T-cell (primary cell): ENCODE measurements at regions not wholly inside any gene's neighbourhood (a gene's known extent, or its start where the extent isn't known, plus 50 kb on each side); places are given as distances from the start of the nearest gene placed in this dataset.

Source experiments
- ATAC-seq, 4 experiments: fragments of 200-7000 bp in 3 of 4; fragments of 150-1000 bp in 1 of 4; cut with Tn5 transposase; replicated peaks in 1 of 4; 1 replicate in 3 of 4; 2 replicates in 1 of 4; pipeline ENCODE4 v1.10.0; 2021; ENCODE audit warnings: moderate library complexity in 3 of 4, mild to moderate bottlenecking in 2 of 4, moderate number of reproducible peaks in 1 of 4
- CTCF ChIA-PET, 2 donors: fragments of 300-600 bp; sonication (Branson Sonifier 250); formaldehyde crosslinking; loops; one replicate each; lab custom pipeline; 2022; ENCODE audit warnings: antibody characterized with exemption in 2 of 2; lab: Charles Lee
- POLR2A ChIA-PET, 2 donors: fragments of 300-600 bp; sonication (Branson Sonifier 250); formaldehyde crosslinking; loops; one replicate each; lab custom pipeline; 2022; ENCODE audit warnings: antibody characterized with exemption in 2 of 2; lab: Charles Lee
- DNase-seq, 35 experiments: peaks; one replicate each; pipeline versions ENCODE4 v3.0.0 to v3.0.0-alpha.2; 2013 to 2023
- H3K27ac ChIP-seq: one replicate; pipeline ENCODE4 v1.5.1; 2013; ENCODE audit warnings: low read length
- H3K27me3 ChIP-seq, 2 experiments: replicated peaks in 1 of 2; 1 replicate in 1 of 2; 2 replicates in 1 of 2; pipeline versions ENCODE4 v1.6.1 to v1.7.0; 2013; ENCODE audit warnings: low read length in 1 of 2, mixed read lengths in 1 of 2; ENCODE audit not compliant: control insufficient read depth in 2 of 2, insufficient read depth in 2 of 2; ENCODE audit errors: extremely low read depth in 1 of 2
- H3K36me3 ChIP-seq, 2 donors: 1 replicate in 1 of 2; 2 replicates in 1 of 2; pipeline versions ENCODE4 v1.6.1 to v1.7.0; 2013; ENCODE audit warnings: low read length in 1 of 2; ENCODE audit not compliant: control insufficient read depth in 2 of 2, insufficient read depth in 1 of 2; ENCODE audit errors: extremely low read depth in 1 of 2
- H3K4me1 ChIP-seq, 2 experiments: 1 replicate in 1 of 2; 2 replicates in 1 of 2; pipeline versions ENCODE4 v1.6.1 to v1.7.0; 2013; ENCODE audit warnings: low read length in 2 of 2, mixed read lengths in 1 of 2; ENCODE audit not compliant: insufficient read depth in 2 of 2, control insufficient read depth in 1 of 2; ENCODE audit errors: extremely low read depth in 1 of 2
- H3K4me3 ChIP-seq, 2 donors: 1 replicate in 1 of 2; 2 replicates in 1 of 2; pipeline versions ENCODE4 v1.5.1 to v1.7.0; 2013; ENCODE audit warnings: mild to moderate bottlenecking in 2 of 2, low read length in 1 of 2, moderate library complexity in 1 of 2; ENCODE audit not compliant: control insufficient read depth in 1 of 2; ENCODE audit errors: extremely low read depth in 1 of 2
- H3K9me3 ChIP-seq: 2 replicates; pipeline ENCODE4 v1.7.0; 2013
- H3K27ac Mint-ChIP-seq, 2 donors: one replicate each; pipeline ENCODE4 v1.8.0; 2020 to 2021; ENCODE audit warnings: mild to moderate bottlenecking in 2 of 2, mixed read lengths in 2 of 2
- H3K27me3 Mint-ChIP-seq, 2 donors: one replicate each; pipeline ENCODE4 v1.8.0; 2021 to 2022; ENCODE audit warnings: mixed read lengths in 2 of 2
- H3K36me3 Mint-ChIP-seq: one replicate; pipeline ENCODE4 v1.8.0; 2021; ENCODE audit warnings: mixed read lengths
- H3K4me1 Mint-ChIP-seq, 3 donors: one replicate each; pipeline ENCODE4 v1.8.0; 2020 to 2022; ENCODE audit warnings: mixed read lengths in 3 of 3, mild to moderate bottlenecking in 1 of 3
- H3K4me3 Mint-ChIP-seq, 3 donors: one replicate each; pipeline ENCODE4 v1.8.0; 2020 to 2022; ENCODE audit warnings: mild to moderate bottlenecking in 3 of 3, mixed read lengths in 3 of 3, moderate library complexity in 3 of 3
- H3K9me3 Mint-ChIP-seq, 3 donors: one replicate each; pipeline ENCODE4 v1.8.0; 2020 to 2022; ENCODE audit warnings: mixed read lengths in 3 of 3
- WGBS: methylation state at CpG from one replicate; pipeline ENCODE4 v1.1.5; 2013; ENCODE audit warnings: missing lambda C conversion rate; ENCODE audit not compliant: insufficient coverage; 5-methylcytosine and 5-hydroxymethylcytosine counted together

- Mint-ChIP-seq H3K4me1 (peaks cover 4 to 7% (median 4%) of the 10 kb centered on the region in 3 donors), H3K36me3 (no peaks in the 10 kb centered on the region), H3K9me3 (peaks cover 0 to 3% (median 0%) of the 10 kb centered on the region in 3 donors), H3K27ac (no peak overlapping the region), H3K27me3 (peaks cover 0 to 2% of the 10 kb centered on the region in 2 donors), H3K4me3 (no peak overlapping the region)
- DNase-seq (no peak), ATAC-seq (no peak)
- H3K9me3 ChIP-seq = no peaks in the 10 kb centered on the region
- H3K36me3 ChIP-seq = no peaks in the 10 kb centered on the region
- H3K4me1 ChIP-seq = peaks cover 0 to 2% of the 10 kb centered on the region in 2 experiments
- POLR2A ChIA-PET = no interaction called here
- H3K27ac ChIP-seq = no peak overlapping the region
- H3K4me3 ChIP-seq = no peak overlapping the region
- H3K27me3 ChIP-seq = peaks cover 0 to 6% of the 10 kb centered on the region in 2 experiments
- CTCF ChIA-PET = no interaction called here
- no CpG with 5 or more reads among the region's 2 CpGs for WGBS
These were observed 214.1 kb downstream of the SHQ1 start for GRCh38 chr3:72634128-72634527.

DNA sequence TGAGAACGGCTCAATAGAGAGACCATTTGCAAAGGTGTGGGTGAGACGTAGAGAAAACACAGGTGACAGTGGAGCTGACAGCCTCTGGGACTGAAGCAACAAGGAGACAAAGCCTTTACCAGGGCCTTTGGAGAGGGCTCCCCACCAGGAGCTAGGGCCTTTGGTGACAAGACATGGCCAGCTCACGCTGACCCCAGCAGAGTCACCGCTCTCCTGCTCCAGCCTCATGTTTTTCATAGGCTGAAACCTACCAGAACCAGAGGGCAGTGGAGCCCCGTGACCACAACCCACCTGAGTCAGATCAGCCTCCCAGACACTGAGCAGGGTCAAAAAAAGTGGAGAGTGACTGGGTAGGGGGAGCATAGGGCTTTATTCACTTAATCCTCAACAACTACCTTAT is 214.7 kb downstream of the SHQ1 start:
- Histone ChIP-seq H3K4me1 (peaks cover 0 to 2% of the 10 kb centered on the region in 2 experiments), H3K27ac (no peak overlapping the region), H3K27me3 (peaks cover 0 to 6% of the 10 kb centered on the region in 2 experiments), H3K4me3 (no peak overlapping the region), H3K36me3 (no peaks in the 10 kb centered on the region), H3K9me3 (no peaks in the 10 kb centered on the region)
- ATAC-seq (no peak), DNase-seq (no peak)
- Mint-ChIP-seq H3K36me3 (no peaks in the 10 kb centered on the region), H3K27ac (no peak overlapping the region), H3K27me3 (peaks cover 0 to 2% of the 10 kb centered on the region in 2 donors), H3K9me3 (peaks cover 0 to 3% (median 0%) of the 10 kb centered on the region in 3 donors), H3K4me1 (peaks cover 10 to 13% (median 10%) of the 10 kb centered on the region in 3 donors), H3K4me3 (no peak overlapping the region)
- POLR2A ChIA-PET = no interaction called here
- CTCF ChIA-PET = no interaction called here
- 71% methylated on average over 4 of the region's 5 CpGs for WGBS

- Mint-ChIP-seq H3K9me3 (peaks cover 0 to 3% (median 0%) of the 10 kb centered on the region in 3 donors), H3K27ac (no peak overlapping the region), H3K4me3 (no peak overlapping the region), H3K4me1 (peaks cover 11 to 16% (median 14%) of the 10 kb centered on the region in 3 donors), H3K27me3 (peaks cover 0 to 2% of the 10 kb centered on the region in 2 donors), H3K36me3 (no peaks in the 10 kb centered on the region)
- H3K4me3 ChIP-seq = no peak overlapping the region
- no peaks in the 10 kb centered on the region for H3K9me3 ChIP-seq
- H3K27ac ChIP-seq = no peak overlapping the region
- DNase-seq (no peak), ATAC-seq (no peak)
- peaks cover 0 to 6% of the 10 kb centered on the region in 2 experiments for H3K27me3 ChIP-seq
- H3K4me1 ChIP-seq = peaks cover 0 to 2% of the 10 kb centered on the region in 2 experiments
- no peaks in the 10 kb centered on the region for H3K36me3 ChIP-seq
- CTCF ChIA-PET = no interaction called here
- 88% methylated on average over 1 of the region's 4 CpGs for WGBS
- POLR2A ChIA-PET = no interaction called here
These were observed 215.1 kb downstream of the SHQ1 start for GRCh38 chr3:72633121-72633520.

- H3K4me3 ChIP-seq = no peak overlapping the region
- whole genome bisulfite sequencing = 83% methylated on average over 1 of the region's 5 CpGs
- no peak overlapping the region for H3K4me3 Mint-ChIP-seq
- no peak for ATAC-seq
- no peaks in the 10 kb centered on the region for H3K36me3 ChIP-seq
- no peaks in the 10 kb centered on the region for H3K36me3 Mint-ChIP-seq
- no peak overlapping the region for H3K27ac Mint-ChIP-seq
- DNase-seq = no peak
- peaks cover 0 to 3% (median 0%) of the 10 kb centered on the region in 3 donors for H3K9me3 Mint-ChIP-seq
- H3K9me3 ChIP-seq = no peaks in the 10 kb centered on the region
- H3K27me3 Mint-ChIP-seq = no peaks in the 10 kb centered on the region
- H3K27me3 ChIP-seq = peaks cover 0 to 4% of the 10 kb centered on the region in 2 experiments
- H3K4me1 Mint-ChIP-seq = peaks cover 11 to 21% (median 19%) of the 10 kb centered on the region in 3 donors
- CTCF ChIA-PET = no interaction called here
- POLR2A ChIA-PET = no interaction called here
- H3K27ac ChIP-seq = no peak overlapping the region
- H3K4me1 ChIP-seq = peaks cover 0 to 2% of the 10 kb centered on the region in 2 experiments
These were observed 216.1 kb downstream of the SHQ1 start for GRCh38 chr3:72632129-72632528.

DNA sequence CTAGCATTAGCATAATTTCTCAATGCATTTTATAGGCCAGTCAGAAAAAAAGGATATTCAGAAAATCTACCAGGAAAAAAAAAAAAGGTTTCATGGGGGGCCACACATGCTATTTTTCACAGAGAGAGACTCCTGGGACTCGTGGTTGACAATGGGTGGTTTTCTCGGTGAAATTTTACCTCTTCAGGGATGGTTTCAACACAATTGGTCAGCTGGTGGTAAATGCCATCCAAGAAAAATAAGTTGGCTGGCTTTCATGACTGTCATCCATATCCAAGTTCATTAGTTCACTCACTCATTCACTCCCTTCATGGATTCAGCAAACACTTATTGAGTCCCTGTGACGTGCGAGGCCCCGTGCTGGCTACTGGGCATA is 217.3 kb downstream of the SHQ1 start:
- ChIA-PET CTCF (no interaction called here), POLR2A (interaction anchor here in 1 of 2 donors (0.6 kb wide), 1 partner anchor 118 kb away, joined by 3 read pairs; no protein-coding TSS in a partner anchor)
- Histone ChIP-seq H3K4me1 (peaks cover 0 to 2% of the 10 kb centered on the region in 2 experiments), H3K4me3 (no peak overlapping the region), H3K27me3 (no peaks in the 10 kb centered on the region), H3K36me3 (no peaks in the 10 kb centered on the region), H3K27ac (no peak overlapping the region), H3K9me3 (no peaks in the 10 kb centered on the region)
- 100% methylated on average over 3 of the region's 5 CpGs for WGBS
- peaks cover 11 to 21% (median 19%) of the 10 kb centered on the region in 3 donors for H3K4me1 Mint-ChIP-seq
- no peaks in the 10 kb centered on the region for H3K36me3 Mint-ChIP-seq
- ATAC-seq (no peak), DNase-seq (no peak)
- H3K27ac Mint-ChIP-seq = no peak overlapping the region
- H3K9me3 Mint-ChIP-seq = peaks cover 0 to 3% (median 0%) of the 10 kb centered on the region in 3 donors
- H3K27me3 Mint-ChIP-seq = no peaks in the 10 kb centered on the region
- H3K4me3 Mint-ChIP-seq = no peak overlapping the region

DNA sequence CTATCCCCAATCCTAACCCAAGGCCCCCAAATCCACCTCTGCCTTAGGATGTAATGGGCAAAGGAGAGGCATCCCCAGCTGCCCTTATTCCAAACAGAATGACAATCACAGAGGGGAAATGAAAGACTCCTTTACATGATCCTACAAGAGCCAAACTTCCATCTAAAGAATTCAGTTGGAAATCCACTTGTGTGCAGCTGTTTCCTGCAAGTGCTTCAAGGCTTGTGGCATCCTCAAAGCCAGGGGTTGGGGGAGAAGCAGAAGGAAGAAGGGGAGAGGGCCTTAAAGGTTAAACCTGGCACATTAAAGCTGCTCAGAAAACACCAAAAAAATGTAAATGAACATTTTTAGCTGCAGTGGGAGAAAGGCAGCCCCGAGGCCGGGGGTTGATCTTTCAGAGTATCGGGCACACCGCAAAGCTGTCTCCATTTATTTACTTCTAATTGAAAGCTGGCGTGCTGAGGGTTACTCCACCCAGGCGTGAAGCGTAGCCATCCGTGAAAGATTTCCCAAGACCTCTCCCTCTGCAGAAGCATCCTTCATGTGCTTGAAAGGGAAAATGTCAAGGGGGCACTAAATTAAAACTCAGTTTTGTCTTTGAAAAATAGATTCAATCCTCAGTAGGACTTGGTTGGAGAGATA is 217.8 kb downstream of the SHQ1 start:
- Mint-ChIP-seq H3K27ac (peak overlapping the region in 1 of 2 donors; percentile 70), H3K36me3 (no peaks in the 10 kb centered on the region), H3K27me3 (no peaks in the 10 kb centered on the region), H3K4me1 (peaks cover 11 to 21% (median 19%) of the 10 kb centered on the region in 3 donors), H3K4me3 (no peak overlapping the region), H3K9me3 (peaks cover 0 to 3% (median 0%) of the 10 kb centered on the region in 3 donors)
- 100% methylated on average over 1 of the region's 8 CpGs for WGBS
- no peak for DNase-seq
- Histone ChIP-seq H3K4me1 (peaks cover 0 to 2% of the 10 kb centered on the region in 2 experiments), H3K4me3 (no peak overlapping the region), H3K27ac (no peak overlapping the region), H3K27me3 (no peaks in the 10 kb centered on the region), H3K9me3 (no peaks in the 10 kb centered on the region), H3K36me3 (no peaks in the 10 kb centered on the region)
- ChIA-PET POLR2A (no interaction called here), CTCF (interaction anchor here in 1 of 2 donors (0.6 kb wide), 1 partner anchor 826 kb away, joined by 6 read pairs; no protein-coding TSS in a partner anchor)
- no peak for ATAC-seq
